ENCODE measurements at regions not wholly inside any gene's neighbourhood (a gene's known extent, or its start where the extent isn't known, plus 50 kb on each side); places are given as distances from the start of the nearest gene placed in this dataset.
"Not testable (repeated sequence)": the region's sequence is repeated elsewhere in the genome, so short reads cannot be mapped to it uniquely, and the experiment has no call there.

- intact Hi-C loops (cut with DNase I), result loop anchor here in 1 of 2 donors (2.0 kb wide), 1 partner anchor 213 kb away; no protein-coding TSS in a partner anchor
- no peak for DNase-seq (ENCODE audit: low spot score)
Measured at GRCh38 chr10:30708234-30708633, 78.7 kb upstream of the LYZL2 start.

DNA sequence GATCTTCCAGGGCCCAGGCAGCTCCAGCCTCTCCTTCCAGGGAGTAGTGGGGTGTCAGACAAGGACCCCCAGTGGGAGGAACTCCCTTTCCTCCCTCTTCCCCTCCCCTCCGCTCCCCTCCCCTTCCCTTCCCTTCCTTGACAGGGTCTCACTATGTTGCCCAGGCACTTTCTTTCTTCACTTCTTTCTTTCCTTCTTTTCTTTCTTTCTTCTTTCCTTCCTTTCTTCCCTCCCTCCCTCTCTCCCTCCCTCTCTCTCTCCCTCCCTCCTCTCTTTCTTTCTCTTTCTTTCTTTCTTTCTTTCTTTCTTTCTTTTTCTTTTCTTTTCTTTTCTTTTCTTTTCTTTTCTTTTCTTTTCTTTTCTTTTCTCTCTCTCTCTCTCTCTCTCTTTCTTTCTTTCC, 76.6 kb upstream of the LYZL2 start:
- DNase-seq (ENCODE audit: low spot score); intact Hi-C loops (cut with DNase I): not testable (repeated sequence)

DNA sequence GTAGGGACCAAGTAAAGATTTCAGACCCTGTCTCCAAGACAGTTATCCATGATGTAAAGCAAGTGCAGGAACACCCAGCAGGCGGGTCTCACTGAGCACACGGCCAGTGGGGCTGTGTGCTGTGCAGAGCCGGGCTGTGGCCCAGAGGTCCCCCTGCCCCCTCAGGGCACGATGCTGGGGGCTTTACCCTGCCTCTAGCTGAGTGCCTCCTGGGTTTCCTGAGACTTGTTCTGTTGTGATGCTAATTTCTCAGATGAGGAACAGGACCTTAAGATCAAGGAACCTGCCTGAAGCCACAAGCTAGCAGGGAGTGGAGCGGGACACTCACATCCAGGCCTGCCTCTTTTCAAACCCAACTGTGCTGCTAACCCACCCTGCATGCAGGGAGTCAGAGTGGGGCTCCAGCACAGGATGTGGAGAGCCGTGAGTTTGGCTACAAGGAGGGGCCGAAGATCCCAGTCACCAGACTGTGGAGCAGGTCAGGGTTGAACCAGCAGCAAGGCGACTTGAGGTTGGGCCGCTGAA, 76.1 kb upstream of the LYZL2 start:
- intact Hi-C loops (cut with DNase I), result no loop called here

DNA sequence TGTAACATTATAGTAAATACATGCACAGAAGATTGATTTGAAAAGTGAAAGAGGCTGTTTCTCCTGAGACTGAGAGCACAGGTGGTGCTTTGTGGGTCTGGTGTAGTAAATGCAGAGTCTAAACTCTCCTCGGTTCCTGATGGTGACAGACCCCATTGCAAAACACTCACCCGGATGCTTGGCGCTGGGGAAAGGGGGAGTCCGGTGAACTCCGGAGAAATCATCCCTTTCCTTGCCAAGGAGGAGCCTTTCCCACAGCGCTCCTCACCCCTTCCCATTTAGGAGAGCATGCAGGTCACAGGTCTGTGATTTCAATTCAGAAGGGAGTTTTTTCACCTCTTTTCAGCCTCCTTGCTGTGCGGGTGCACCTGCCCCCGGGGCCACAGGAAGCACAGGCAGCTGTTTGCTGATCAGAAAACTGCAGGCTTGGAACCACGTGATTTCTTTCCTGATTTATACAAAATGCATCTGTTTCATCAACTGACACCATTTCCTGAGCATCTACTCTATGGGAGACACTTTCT, 75.6 kb upstream of the LYZL2 start:
- intact Hi-C loops (cut with DNase I), result no loop called here

More for the DNA sequence above, 76.1 kb upstream of the LYZL2 start:
- no peak for DNase-seq (ENCODE audit: low spot score)

DNA sequence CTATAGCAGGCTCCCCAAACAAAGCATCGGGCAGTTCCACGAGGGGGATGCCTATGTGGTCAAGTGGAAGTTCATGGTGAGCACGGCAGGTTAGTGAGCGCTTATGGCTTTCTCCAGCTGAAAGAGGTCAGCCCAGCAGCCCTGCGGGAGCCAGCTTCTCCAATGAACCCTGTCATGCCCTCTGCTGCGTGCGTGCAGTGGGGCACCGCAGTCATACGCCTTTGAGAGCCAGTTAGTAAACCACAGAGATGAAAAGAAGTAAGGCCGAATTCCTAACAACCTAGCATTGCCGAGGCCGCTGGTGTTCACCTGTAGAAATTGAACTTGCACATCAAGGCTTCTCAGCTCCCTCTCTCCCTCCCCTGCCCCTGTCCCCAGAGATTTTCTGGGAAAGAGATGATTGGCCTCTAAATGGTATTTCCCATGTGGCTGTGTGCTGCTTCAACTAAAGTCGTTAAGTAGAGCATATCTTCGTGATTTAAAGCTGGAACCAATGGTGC, 75.1 kb upstream of the LYZL2 start:
- DNase-seq (ENCODE audit: low spot score); intact Hi-C loops (cut with DNase I): not testable (repeated sequence)

More for the DNA sequence above, 75.6 kb upstream of the LYZL2 start:
- no peak for DNase-seq (ENCODE audit: low spot score)

DNA sequence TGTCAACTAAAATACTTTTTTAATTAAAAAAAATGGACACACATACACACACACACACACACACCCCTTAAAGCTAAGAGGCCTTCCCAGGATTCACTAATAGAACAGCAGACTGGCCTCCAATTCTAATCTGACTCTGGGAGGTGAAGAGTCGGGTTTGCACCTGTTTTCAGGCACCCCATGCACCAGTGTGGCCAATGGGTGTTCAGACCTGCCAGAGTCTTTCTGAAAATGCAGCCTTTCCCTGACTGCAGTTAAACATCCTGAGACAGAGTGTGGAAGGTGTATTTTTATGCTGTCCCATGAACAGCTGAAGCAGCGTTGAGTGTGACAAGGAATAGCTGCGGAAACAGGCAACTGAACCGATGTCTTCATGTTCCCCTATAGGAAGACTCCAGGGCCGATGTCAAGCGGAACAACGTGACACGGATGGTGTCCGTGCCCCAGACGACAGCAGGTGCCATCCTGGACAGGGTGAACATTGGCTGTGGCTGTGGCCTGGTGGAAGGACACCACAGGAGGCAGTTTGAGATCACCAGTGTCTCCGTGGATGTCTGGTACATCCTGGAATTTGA, 74.6 kb upstream of the LYZL2 start:
- intact Hi-C loops (cut with DNase I), result no loop called here
- DNase-seq (ENCODE audit: low spot score), result no peak

DNA sequence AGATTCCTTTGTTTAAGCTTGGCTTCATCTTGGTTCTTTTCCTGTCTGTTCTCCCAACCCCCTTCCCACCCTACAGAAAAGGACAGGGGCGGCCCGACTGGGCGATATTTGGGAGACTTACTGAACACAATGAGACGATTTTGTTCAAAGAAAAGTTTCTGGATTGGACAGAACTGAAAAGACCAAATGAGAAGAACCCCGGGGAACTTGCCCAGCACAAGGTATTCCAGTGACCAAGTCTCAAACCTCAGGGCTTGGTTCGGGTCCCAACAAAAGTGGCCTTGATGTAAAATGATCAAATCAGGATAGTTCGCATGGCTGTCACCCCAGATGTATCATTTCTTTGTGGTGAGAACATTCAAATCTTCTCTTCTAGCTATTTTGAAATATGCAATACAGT, 73.9 kb upstream of the LYZL2 start:
- DNase-seq (ENCODE audit: low spot score); intact Hi-C loops (cut with DNase I): not testable (repeated sequence)

- no peak for DNase-seq (ENCODE audit: low spot score)
- intact Hi-C loops (cut with DNase I), result no loop called here
Measured at GRCh38 chr10:30702860-30703259, 73.3 kb upstream of the LYZL2 start.

- intact Hi-C loops (cut with DNase I), result no loop called here
- no peak for DNase-seq (ENCODE audit: low spot score)
Measured at GRCh38 chr10:30701451-30702173, 72.1 kb upstream of the LYZL2 start.

DNA sequence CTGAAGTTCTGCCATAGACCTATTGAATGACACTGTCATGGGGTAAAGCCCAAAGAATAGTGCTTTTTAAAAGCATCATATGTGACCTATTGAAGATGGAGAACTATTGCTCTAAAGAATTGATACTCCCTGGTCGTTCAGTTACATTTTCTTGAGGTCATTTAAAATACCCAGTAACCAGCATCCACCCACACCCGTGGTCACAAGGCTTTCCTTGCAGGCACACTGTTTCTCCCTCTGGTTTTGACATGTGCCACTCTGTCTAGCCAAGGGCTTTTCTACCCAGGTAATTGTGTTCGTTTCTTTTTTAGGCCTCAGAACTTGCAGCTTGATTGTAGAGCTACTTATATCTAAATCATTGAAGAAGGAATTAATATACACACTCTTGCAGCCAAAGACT, 68.3 kb upstream of the LYZL2 start:
- intact Hi-C loops (cut with DNase I), result no loop called here
- no peak for DNase-seq (ENCODE audit: low spot score)

GRCh38 chr10:30697221-30697620, 67.7 kb upstream of the LYZL2 start:
- intact Hi-C loops (cut with DNase I); DNase-seq (ENCODE audit: low spot score): not testable (repeated sequence)

DNA sequence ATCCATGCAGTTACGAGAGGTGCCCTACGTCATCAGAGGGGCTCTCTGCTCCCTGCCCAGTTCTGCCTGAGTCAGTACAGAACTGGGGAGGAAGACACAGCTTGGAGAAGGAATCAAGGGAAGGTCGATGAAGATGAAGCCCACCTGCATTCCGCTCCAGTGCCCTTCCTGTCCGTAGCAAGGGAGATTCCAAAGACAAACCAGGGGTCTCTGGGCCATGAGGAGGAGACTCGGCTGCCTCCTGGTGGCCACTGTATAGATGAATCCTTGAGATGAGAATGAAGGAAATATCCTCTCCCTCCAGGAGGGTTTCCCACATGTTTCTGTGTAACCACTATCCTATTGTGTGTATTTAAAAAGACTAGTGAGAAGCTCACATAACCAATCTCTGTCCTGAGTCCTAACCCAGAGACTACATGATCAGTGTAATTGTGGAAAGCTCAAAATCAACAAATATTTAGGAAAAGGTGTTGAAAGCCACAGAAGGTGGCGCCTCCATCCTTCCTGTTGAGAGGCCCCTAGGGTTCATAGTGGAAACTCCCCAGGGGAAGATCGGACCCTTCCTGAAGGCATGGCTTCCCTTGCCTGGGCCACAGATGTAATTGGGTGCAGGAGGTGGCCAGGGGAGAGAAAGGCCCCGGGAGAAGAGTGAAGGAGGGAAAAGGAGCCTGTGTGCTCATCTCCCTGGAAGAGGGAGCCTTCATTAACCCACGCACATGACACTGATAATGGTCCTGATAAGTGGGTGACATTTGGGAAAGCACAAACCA, 67.0 kb upstream of the LYZL2 start:
- DNase-seq (ENCODE audit: low spot score); intact Hi-C loops (cut with DNase I): not testable (repeated sequence)

DNA sequence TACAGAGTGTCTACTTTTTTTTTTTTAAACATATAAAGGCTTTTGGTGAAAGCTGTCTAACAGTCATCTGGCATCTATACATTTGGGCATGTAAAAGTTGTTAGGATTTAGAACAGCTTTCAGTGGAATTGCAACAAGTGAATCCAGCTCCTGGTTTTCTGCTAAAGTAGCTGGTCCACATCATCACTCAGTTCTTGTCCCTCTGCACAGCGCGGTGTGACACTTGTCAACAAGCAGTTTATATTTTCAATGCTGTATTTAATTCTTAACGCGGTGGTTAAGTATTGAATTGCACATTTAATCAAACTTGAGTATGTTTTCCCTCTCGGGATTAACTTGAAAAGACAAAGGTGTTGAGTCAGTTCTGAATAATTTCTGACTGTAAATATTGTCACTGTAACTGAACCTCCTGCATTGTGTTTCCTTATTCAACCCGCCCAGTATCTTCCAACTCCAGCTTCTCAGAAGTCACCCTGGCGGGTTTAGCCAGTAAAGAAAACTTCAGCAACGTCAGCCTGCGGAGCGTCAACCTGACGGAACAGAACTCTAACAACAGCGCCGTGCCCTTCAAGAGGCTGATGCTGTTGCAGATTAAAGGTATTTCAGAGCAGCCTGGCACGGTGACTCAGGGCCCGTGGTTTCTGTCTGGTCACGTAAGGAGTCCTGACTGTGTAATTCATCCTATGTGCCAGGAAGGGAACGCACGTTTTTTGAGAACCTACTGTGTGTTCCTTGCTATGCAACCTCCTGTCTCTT, 66.1 kb upstream of the LYZL2 start:
- DNase-seq (ENCODE audit: low spot score); intact Hi-C loops (cut with DNase I): not testable (repeated sequence)

DNA sequence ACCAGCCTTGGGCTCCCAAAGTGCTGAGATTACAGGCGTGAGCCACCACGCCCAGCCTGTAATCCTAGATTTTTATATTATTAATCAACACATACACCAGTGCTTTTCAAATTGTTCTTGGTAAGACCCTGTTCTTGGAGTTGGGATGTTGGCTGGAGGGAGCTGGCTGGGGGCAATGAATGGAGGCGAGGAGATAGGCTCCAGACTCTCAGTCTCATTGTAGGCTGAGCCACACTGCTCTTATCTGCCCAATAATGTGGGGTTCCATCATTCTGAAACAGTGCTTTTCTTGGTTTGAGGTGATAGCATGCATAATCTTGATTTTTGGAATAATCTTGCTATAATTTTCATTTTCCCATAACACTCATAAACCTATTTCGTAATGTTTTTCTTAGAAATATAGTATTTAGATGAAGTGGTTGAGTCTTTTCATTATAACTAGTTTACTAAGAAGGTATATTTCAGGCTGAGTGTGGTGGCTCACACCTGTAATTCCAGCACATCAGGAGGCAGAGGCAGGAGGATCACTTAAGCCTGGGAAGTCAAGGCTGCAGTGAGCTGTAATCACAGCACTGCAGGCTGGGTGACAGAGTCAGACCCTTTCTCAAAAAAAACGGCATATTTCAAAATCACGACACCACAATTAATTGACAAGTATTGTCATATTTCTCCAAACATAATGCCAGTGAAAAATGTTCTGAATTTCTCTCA, 65.1 kb upstream of the LYZL2 start:
- DNase-seq (ENCODE audit: low spot score), result no peak
- intact Hi-C loops (cut with DNase I), result no loop called here

GRCh38 chr10:30691639-30692015, 62.1 kb upstream of the LYZL2 start:
- intact Hi-C loops (cut with DNase I), result no loop called here
- no peak for DNase-seq (ENCODE audit: low spot score)

DNA sequence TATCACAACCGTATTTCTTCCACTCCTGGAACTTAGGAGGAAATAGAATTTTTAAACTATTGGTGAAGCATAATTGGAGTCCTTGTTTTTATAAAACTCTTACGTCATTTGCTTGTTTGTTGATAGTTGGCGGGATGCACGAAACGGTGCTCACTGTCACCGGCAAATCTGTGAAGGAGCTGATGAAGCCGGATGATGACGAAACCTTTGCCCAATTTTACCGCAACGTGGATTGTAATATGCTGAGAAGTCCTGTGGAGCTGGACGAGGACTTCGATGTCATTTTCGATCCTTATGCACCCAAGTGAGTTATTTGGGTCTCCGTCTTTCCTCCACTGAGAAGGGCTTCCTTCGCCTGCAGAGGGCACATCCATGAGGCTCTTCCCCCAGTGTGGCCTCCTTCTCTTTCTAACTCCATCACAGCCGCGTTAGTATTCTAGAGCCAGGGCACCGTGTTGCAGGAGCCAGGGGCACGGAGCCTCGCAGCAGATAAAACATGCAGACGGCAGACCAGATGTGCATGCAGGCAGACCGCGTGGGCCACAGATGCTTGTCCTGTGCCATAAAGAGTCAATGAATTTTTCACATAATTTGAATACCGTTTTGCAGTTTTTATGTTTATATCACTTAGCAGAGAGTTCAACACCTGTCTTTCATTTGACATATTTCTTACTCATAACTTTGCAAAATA, 61.5 kb upstream of the LYZL2 start:
- DNase-seq (ENCODE audit: low spot score); intact Hi-C loops (cut with DNase I): not testable (repeated sequence)

- intact Hi-C loops (cut with DNase I), result no loop called here
- DNase-seq (ENCODE audit: low spot score), result no peak
Measured at GRCh38 chr10:30688456-30688855, 58.9 kb upstream of the LYZL2 start.

- peak; percentile 94 for DNase-seq (ENCODE audit: low spot score)
- intact Hi-C loops (cut with DNase I), result no loop called here
Measured at GRCh38 chr10:30687698-30688213, 58.2 kb upstream of the LYZL2 start.
